ENCODE measurements at regions not wholly inside any gene's neighbourhood (a gene's known extent, or its start where the extent isn't known, plus 50 kb on each side); places are given as distances from the start of the nearest gene placed in this dataset.

- TF ChIP-seq CTCF (IDR thresholded peaks at IDR 0.05), result no peak
- TF ChIP-seq POLR2A (IDR thresholded peaks at IDR 0.05), result no peak
Observed at GRCh38 chr12:77226368-77226767, 161.0 kb upstream of the E2F7 start.

Measured in thyroid gland (tissue), 4 donors.